Sigmoid colon (tissue), 4 donors: ENCODE measurements at regions not wholly inside any gene's neighbourhood (a gene's known extent, or its start where the extent isn't known, plus 50 kb on each side); places are given as distances from the start of the nearest gene placed in this dataset.

Experiments used
- POLR2A ChIP-seq, 2 donors: fragments of 450-650 bp; IDR thresholded peaks; one replicate each; pipeline ENCODE4 v1.6.1; 2016; ENCODE audit warnings: antibody characterized with exemption in 2 of 2, mild to moderate bottlenecking in 2 of 2, moderate library complexity in 2 of 2
- POLR2AphosphoS5 ChIP-seq, 4 donors: sonication (generic); formaldehyde crosslinking; IDR thresholded peaks; one replicate each; pipeline ENCODE4 v1.6.1; 2017; ENCODE audit warnings: antibody characterized with exemption in 4 of 4
- TF ChIP-seq, protein P1 (sequence below), 4 experiments: fragments of 450-650 bp in 3 of 4; fragments of 200-600 bp in 1 of 4; IDR thresholded peaks; one replicate each; pipeline ENCODE4 v1.5.1; 2016 to 2019; ENCODE audit warnings: antibody characterized with exemption in 4 of 4, mild to moderate bottlenecking in 3 of 4, moderate library complexity in 2 of 4

- TF ChIP-seq POLR2A (IDR thresholded peaks at IDR 0.05) (no peak), POLR2AphosphoS5 (IDR thresholded peaks at IDR 0.05) (peak in 2 of 4 donors; percentile 8 to 9)
- TF ChIP-seq, protein P1, sequence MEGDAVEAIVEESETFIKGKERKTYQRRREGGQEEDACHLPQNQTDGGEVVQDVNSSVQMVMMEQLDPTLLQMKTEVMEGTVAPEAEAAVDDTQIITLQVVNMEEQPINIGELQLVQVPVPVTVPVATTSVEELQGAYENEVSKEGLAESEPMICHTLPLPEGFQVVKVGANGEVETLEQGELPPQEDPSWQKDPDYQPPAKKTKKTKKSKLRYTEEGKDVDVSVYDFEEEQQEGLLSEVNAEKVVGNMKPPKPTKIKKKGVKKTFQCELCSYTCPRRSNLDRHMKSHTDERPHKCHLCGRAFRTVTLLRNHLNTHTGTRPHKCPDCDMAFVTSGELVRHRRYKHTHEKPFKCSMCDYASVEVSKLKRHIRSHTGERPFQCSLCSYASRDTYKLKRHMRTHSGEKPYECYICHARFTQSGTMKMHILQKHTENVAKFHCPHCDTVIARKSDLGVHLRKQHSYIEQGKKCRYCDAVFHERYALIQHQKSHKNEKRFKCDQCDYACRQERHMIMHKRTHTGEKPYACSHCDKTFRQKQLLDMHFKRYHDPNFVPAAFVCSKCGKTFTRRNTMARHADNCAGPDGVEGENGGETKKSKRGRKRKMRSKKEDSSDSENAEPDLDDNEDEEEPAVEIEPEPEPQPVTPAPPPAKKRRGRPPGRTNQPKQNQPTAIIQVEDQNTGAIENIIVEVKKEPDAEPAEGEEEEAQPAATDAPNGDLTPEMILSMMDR (IDR thresholded peaks at IDR 0.05): peak in 3 of 4 experiments; percentile 24 to 36 (median 25)
Measured at GRCh38 chr20:62553136-62553837, 77.5 kb upstream of the GATA5 start.
